Activated naive CD4-positive, alpha-beta T cell (primary cell): ENCODE measurements at regions not wholly inside any gene's neighbourhood (a gene's known extent, or its start where the extent isn't known, plus 50 kb on each side); places are given as distances from the start of the nearest gene placed in this dataset.

ENCODE experiments used
- DNase-seq, 4 experiments: peaks; one replicate each; lab custom pipeline; 2025; lab: John Stamatoyannopoulos, UW

DNA sequence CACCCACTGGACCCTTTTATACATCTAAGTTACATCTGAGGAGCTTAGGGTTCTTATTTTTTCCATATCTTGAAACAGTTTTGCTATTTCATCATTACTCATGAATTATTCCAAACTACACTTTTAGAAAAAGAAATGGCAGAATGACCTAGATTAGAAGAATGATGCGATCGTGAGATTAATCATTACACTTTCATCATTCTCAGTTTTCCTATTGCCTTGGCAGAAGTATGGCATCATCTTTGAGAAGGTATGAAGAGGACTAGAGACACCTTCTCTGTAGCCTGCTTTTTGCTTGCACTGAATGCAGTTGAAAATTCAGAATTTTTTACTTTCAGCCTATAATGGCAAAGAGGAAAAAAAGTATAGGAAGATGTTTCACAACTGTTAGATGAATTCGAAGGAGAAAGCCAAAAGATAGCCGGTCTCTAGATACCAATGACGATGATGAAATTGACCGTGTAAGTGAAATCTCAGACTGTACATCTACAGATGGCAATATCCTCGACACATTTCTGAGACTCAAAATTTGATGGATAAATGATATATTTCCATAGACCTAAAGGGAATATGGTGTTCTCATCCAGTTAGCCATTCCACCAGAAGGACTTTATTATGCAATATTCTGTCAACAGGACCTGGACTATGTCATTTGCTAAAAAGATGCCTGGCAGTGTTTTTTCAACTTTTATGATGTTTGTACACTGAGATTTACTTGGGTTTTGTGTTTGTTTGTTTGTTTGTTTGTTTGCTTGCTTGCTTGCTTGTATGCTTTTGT is 191.8 kb downstream of the TOMM20 start:
- DNase-seq = no peak

DNA sequence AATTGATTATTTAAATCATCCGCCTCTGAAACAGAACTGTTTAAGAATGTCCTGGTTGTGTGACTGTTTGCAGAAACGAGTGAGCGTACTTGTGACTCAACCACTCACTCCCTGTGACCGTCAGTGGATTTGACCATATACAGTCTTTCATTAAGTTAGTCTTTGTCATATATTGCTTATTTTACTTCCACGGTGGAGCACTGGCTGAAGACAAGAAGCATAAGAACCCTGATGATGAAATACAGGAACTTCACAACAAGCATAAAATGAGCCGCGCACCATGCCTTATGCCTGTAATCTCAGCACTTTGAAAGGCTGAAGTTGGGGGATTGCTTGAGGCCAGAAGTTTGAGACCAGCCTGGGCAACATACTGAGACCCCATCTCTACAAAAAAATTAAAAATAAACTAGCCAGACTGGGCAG is 194.0 kb downstream of the TOMM20 start:
- DNase-seq = no peak

DNA sequence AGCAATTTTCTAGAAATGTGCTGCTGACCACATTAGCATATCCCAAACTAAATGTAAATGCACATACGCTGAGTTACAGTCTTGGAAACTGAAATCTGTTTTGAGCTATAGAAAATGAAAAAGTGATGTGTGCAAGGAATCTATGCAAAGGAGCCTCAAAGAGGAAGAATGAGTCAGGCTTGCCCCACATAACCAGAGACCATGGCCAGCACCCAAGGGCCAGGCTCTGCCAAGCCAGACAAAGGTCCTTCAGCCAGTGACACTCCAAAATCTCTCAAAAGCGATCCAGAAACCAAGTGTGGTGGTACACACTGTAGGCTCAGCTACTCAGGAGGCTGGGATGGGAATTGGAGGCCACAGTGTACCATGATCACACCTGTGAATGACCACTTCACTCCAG is 195.2 kb downstream of the TOMM20 start:
- no peak for DNase-seq

DNA sequence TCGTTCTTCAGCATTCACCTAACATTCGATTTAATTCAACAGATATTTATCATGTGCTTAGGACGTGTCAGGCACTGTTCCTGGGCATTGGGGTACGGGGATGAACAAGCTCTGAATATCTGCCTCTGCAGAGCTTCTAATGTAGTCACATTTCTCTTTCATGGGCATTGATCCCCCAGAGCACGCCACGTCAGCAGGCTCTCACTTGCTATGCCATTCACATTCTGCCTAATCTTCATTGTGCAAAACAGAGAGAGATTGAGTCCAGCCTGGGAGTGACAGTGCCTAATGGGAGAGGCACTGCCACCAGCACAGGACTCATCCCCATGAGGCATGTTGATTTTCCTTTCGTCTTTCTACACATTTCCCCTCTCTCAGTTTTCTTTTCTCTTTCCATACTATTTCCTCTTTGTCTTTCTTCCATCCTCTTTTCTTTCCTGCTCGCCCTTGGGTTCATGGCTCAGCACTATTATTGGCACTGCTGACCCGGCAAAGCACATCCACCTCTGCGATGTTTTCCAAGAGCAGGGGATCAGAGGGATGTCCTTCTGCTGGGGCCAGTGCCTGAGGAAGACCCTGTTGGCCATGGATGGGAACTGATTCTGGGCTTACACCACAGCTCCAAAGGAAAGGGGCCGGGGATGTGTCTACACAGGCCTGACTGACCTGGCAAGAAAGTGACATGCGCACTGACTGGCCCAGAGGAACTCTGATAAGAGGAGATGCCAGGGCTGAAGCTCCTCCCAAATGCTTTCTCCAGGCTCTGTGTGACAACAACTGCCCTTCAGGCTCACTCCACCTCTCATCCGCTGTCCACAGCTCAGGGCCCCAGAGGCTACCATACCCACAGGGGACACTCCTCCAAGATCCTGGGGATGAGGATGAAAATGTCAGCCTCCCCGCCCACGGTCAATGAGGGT is 195.9 kb downstream of the TOMM20 start:
- DNase-seq = no peak

DNA sequence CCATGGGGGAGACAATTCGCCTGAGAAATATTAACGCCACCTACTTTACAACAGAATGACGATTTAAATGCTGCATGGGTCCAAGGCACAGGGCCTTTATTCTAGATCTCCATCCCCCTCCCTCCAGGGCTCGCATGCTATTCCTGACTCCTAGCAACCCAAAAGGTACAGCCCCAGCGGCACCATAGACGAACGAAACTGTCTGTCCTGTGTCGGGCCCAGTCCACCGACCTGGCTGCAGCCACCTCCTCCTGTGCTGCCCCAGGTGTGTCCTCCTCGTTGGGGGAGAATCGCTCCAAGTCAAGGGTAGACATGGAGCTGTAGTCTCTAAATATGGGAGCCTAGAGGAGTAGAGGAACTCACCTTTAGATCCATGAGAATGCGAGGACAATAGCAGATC is 196.5 kb downstream of the TOMM20 start:
- DNase-seq = no peak

DNA sequence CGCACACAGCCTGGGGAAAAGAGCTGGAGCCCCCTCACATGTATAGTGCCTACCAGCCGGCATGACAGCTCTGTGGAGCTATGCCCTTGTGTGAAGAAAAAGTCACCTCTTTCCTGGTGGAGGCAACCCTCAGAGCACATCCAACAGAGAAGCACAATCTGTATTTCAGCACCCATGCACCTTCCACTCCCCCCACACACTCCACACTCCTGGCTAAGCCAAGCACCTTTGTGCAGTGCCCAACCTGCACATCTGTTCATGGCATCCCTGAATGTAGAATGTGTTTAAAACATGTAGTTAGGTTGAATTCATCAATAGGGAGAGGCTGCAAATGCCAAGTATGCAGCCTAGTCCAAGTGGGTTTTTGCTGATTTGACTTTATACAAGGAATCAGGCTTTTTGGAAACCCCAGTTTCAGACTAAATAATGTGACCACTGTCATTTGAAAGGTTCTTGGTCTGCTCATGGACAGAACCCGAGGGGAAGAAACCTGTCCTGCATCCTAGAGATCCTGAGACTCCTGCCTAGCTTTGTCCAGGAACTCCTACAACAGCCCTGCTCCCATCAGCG is 197.1 kb downstream of the TOMM20 start:
- DNase-seq = no peak

DNA sequence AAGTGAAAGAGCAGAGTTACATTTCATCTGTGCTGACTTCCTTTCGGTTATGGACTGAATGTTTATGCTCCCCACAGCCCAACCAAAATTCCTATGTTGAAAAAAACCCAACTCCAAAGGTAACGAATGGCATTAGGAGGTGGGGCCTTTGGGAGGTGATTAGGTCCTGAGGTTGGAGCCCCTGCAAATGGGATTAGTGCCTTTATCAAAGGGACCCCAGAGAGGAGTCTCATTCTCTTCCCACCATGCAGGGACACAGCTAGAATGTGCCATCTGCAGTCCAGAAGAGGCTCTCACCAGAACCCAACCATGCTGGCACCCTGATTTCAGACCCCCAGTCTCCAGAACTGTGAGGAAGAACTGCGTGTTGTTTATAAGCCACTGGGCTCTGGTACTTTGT is 199.3 kb downstream of the TOMM20 start:
- DNase-seq = no peak

DNA sequence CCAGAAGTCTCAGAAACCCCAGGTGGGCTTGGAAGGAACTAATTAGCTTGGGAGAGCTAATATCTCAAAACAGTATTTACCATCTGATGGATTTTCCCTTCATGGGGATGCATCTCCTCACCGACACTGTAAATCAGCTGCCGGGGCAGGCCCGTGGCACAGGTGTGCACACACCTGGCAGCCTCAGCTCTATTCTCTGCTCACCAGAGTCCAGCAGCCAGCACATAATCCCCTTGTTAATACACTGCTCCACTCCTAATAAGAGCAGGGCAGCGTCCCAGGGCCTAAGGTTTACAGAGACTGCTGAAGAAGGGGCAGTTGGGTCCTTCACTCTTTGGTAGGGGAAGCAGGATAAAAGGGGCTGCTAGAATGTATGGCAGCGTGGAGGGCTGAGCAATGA is 200.0 kb downstream of the TOMM20 start:
- no peak for DNase-seq

DNA sequence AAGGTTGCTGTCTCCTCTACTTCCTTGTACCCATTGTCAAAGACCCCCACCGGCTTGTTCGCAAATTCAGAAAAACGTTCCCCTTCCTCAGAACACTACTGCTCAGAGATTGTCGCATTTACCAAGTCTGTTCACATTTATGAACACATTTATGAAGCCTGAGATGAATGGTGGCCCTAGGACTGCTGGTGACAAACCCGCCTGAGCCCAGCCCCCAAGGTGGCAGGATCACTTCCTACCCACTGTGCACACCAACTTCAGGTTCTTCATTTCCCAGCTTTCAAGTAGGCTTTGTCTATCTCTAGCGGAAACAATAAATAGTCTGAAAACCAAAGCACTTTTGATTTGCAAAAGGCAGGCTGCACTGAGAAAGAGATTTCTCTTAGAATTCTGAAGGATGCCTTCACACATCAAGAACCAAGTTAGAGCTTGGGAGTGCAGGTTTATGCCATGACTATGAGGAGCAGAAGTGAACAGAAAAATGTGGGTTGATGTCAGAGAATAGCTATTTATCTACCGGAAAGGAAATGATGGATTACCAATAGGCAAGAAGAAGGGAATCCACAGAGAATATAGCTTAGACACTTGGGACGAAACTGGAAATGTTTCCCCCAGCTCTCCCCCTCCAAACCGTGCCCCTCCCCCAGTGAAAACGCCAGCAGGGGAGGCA is 200.5 kb downstream of the TOMM20 start:
- DNase-seq = peak in 1 of 4 experiments; percentile 17

DNA sequence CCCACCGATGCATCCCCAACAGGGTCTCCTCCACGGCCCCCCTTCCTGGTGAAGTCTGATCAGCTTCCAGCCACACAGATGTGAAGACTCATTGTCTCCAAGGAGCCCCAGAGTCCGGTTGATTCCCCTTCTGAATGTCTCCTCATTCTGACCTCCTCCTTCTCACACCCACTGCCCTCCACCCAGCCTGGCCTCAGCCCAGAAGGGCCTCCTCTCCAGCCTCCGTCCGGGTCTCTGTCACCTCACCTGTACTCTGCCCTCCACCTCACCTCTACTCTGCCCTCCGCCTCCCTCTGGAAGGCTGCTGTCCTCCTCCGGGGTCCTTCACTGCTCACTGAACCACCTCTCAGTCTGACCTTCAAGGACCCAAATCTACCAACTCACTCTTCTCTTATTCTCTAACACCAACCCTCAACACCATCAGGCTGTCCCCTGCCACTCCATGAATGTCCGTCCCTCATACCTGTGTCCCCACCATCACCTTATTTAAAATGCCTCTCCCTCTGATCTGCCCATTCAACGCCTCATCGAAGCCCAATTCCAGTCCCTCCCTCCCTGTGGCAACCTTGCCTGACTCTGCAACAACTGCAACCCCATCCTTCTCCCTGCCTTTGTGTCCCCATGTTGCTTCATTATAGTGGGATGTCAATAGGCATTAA is 201.2 kb downstream of the TOMM20 start:
- no peak for DNase-seq

DNA sequence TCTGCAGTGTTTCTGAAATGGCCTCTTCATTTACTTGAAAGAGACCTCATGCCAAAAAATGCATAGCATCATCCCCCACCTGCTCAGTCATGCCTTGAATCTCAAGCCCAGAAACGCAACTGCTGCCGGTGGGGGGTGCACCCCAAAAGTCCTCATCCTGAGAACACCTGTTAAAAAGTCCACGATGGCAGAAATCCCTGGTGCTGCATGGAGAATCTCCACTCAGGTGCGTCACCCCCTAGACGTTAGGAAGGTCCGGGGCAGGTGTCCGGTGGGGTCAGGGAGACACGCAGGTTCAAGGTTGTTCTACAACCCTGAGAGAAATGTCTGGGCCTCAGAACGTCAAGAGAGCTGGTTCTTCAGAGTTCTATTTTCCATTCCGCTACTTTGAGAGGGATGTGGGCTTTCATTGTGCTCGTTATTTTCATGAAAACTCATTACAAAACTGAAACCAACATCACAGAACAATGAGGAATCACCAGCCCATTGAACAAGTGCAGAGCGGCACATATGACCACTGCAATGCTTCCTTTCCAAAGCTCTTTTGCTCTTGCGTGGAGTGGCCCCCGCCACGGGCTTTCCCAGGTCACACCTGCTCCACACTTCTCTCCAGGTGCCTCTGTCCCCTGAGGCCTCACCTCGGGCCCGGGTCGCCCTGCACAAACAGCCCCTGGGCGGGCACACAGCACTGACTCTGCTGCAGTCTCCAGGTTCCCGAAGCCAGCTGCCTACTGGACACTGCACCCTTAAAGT is 201.9 kb downstream of the TOMM20 start:
- DNase-seq = no peak

DNA sequence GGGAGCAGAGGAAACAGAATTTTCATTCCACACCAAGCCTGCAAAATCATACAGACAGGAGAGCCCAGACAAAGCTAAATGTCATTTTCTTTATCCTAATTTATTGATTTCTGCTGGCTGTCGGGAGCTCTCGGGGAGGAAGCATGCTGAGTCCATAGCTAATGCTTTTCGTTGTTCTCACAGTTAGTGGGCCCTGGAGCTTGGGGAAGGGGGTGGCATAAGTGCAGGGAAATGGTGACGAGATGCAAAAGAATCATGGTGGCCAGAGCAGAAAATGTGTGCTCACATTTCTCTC is 202.4 kb downstream of the TOMM20 start:
- no peak for DNase-seq

DNA sequence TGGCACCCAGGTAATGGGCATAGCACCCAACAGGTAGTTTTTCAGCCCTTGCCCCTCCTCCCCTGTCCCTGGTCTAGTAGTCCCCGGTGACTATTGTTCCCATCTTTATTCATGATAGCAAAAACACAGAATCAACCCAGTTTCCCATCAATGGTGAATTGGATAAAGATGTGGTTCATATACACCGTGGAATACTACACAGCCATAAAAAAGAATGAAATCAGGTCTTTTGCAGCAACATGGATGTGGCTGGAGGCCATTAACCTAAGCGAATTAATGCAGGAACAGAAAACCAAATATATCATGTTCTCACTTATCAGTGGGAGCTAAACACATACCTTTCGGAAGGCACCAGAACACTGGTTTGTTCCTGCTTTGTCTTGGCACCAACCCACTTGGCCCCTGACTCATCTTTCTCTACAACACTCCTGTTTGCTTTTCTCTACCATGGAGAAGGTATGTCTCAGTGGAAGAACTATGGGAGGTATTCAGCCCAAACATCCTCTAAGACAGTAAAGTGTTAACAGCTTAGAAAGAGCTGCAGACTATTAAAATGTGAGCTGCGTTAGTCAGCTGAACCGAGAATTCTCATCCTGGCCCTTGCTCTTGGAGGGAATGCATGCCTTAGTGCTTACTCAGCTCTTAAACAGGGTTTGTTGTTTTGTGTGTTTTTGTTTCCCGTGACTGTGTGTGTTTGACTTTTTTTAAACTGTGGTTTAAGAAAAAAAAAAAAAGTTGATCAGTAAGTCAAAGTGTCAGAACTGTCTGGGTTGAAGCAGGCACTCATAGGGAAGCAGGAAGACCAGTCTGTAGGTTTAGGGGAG is 203.0 kb downstream of the TOMM20 start:
- DNase-seq = no peak

DNA sequence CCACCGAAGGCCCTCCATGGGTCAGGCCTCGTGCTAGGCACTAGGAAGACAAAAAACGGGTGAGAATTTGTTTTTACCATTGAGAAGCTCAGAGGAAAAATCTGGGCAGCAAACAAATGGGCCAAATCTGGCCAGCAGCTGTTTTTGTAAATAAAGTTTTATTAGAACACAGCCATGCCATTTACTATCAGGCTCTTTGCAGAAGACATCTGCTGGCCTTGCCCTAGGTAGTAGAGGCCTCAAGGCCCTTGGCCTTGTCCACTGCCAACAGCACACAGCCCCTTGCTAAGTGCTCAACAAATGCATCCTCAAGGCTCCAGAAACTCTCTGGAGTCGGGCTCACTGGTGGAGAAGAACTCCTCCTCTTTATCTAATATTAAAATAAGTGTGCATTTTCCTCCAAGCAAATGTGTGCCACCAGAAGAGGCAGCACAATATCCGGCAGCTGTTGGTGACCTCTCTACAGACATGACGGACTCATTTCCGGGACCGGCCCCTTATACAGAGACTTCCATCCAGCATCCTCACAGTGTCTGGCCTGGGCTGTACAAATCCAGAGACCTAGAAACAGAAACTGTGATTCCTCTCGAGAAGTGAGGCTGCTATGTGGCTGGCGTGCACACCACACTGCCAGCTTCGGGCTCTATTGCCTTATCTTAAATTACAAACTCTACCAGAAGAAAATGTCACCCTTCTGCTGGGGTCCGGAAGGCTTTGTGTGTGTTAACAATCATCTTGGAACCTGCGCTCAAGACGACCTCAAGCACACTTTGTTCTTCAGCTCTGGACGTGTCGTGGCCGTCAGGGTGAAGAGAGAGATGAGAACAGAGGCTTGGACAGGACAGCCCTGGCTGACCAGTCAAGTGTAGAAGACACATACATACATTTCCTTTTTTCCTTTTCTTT is 203.9 kb downstream of the TOMM20 start:
- no peak for DNase-seq

DNA sequence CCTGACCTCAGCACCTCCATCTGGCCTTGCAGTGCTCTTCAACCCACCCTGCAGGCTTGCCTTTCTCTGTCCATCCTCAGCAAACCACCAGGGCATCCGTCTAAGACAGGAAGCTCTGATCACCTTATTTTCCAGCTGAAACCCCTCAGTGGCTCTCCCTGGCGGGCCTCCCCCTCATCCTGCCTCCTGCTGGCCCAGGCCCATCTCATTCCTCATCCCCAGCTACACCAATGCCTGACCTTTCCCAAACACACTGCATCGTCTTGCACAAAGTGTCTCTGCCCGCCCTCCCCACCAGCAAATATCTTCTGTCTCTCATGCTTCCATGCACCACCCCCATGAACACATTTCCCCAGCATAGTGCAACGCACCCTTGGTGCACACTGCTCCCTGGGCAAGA is 205.0 kb downstream of the TOMM20 start:
- DNase-seq = no peak

DNA sequence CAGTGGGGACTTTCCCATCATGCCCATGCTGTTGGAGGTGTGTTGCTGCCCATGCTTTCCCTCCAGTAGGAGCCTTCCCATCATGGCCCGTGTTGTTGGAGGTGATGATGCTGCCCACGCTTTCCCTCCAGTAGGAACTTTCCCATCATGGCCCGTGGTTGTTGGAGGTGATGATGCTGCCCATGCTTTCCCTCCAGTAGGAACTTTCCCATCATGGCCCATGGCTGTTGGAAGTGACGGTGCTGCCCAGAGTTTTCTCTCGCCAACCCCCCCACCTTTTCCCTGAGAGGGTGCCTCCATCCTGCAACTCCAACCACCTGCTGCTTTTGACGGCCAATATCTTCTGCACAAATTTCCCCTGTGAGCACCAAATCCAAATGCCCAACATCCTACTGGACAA is 205.7 kb downstream of the TOMM20 start:
- DNase-seq = no peak

DNA sequence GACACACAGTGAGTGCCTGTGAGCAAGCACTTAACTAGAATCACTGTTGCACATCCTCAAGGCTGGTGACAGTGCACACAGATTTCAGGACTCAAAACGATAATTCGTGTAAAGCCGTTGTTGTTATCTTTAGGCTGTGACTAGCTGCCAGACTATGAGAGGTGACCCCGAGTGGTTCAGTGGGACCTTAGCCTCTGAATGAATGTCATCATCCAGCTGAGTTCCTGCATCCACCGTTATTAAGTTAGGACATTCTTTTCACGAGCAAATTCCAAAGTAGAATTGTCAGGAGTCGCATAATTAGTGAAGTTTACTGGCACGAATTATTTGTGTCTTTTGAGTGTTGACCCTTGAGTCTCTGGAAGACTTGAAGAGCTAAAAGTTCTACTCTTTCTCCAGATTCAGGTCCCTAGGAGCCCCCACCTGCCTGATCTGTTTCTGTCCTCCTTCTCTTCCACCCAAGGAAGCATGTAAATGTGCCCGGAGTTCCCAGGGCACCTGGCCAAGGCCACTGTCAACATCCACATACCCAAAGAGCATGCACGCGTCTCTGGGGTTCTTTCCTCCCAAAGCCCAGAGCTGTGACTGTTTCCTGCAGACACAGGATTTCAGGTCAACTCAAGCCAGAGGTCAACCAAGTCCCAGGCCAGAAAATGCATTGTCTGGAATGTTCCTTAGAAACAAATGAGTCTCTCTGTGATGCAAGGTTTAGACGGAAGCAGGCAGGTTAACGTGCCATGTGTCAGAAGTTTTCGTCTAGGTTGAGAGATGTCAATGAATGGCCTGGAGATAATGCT is 207.2 kb downstream of the TOMM20 start:
- DNase-seq = no peak

DNA sequence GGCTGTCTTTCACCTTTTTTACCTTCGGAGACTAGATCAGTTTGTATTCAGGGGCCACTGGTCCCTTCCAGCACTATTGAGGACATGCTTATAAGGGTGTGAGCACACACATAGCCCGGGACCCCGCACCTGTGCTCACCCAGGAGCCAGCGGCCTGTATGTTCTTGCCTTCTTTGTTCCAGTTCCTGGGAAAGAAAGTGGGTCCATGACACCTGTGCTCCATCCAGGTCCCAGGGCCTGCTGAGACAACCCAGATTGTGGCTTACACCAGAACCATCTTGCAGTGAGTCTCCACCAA is 207.8 kb downstream of the TOMM20 start:
- no peak for DNase-seq
